CD14-positive monocyte (primary cell): ENCODE measurements at regions not wholly inside any gene's neighbourhood (a gene's known extent, or its start where the extent isn't known, plus 50 kb on each side); places are given as distances from the start of the nearest gene placed in this dataset.

Experiments
- DNase-seq, 3 donors: peaks; one replicate each; pipeline ENCODE4 v3.0.0-alpha.2; 2011 to 2022
- H2AFZ ChIP-seq: 2 replicates; pipeline ENCODE4 v1.6.0; 2012; ENCODE audit warnings: mild to moderate bottlenecking, low read depth, low read length, inconsistent platforms; ENCODE audit not compliant: insufficient read depth, poor library complexity, severe bottlenecking
- H3K27ac ChIP-seq, 2 donors: 1 replicate in 1 of 2; 2 replicates in 1 of 2; pipeline ENCODE4 v1.5.1; 2012 to 2013; ENCODE audit warnings: low read length in 2 of 2, control low read depth in 1 of 2, inconsistent platforms in 1 of 2, low read depth in 1 of 2, mild to moderate bottlenecking in 1 of 2
- H3K27me3 ChIP-seq, 2 donors: one replicate each; pipeline versions ENCODE4 v1.6.0 to v1.6.1; 2011 to 2013; ENCODE audit warnings: low read length in 2 of 2; ENCODE audit not compliant: control insufficient read depth in 2 of 2, insufficient read depth in 2 of 2
- H3K36me3 ChIP-seq, 2 donors: replicated peaks in 1 of 2; 1 replicate in 1 of 2; 2 replicates in 1 of 2; pipeline versions ENCODE4 v1.5.1 to v1.6.1; 2012 to 2013; ENCODE audit warnings: low read length in 2 of 2, control low read depth in 1 of 2, inconsistent platforms in 1 of 2, mild to moderate bottlenecking in 1 of 2; ENCODE audit not compliant: insufficient read depth in 2 of 2, control insufficient read depth in 1 of 2
- H3K4me1 ChIP-seq, 2 donors: 1 replicate in 1 of 2; 2 replicates in 1 of 2; pipeline versions ENCODE4 v1.5.1 to v1.6.1; 2012 to 2013; ENCODE audit warnings: low read length in 2 of 2, control low read depth in 1 of 2, inconsistent platforms in 1 of 2, mild to moderate bottlenecking in 1 of 2, moderate library complexity in 1 of 2; ENCODE audit not compliant: insufficient read depth in 2 of 2, control insufficient read depth in 1 of 2
- H3K4me2 ChIP-seq: replicated peaks from 2 replicates; pipeline ENCODE3; 2012; ENCODE audit warnings: low read length, moderate library complexity, mild to moderate bottlenecking; ENCODE audit not compliant: poor library complexity, severe bottlenecking; ENCODE audit errors: extremely low read depth
- H3K4me3 ChIP-seq, 3 experiments: fragments of 200-600 bp in 1 of 3; sonication (generic) in 1 of 3; replicated peaks in 1 of 3; 1 replicate in 2 of 3; 2 replicates in 1 of 3; pipeline ENCODE4 v1.5.1; 2011 to 2013; ENCODE audit warnings: low read length in 3 of 3, mild to moderate bottlenecking in 3 of 3, control low read depth in 2 of 3, low read depth in 2 of 3, inconsistent platforms in 1 of 3, moderate library complexity in 1 of 3
- H3K79me2 ChIP-seq: 2 replicates; pipeline ENCODE4 v1.6.0; 2012; ENCODE audit warnings: mild to moderate bottlenecking, control low read depth, inconsistent platforms, low read length, moderate library complexity; ENCODE audit not compliant: insufficient read depth
- H3K9ac ChIP-seq: 2 replicates; pipeline ENCODE4 v1.6.0; 2017; ENCODE audit warnings: low read length, mild to moderate bottlenecking; ENCODE audit not compliant: insufficient read depth, poor library complexity, severe bottlenecking
- H3K9me3 ChIP-seq, 2 donors: replicated peaks in 1 of 2; 1 replicate in 1 of 2; 2 replicates in 1 of 2; pipeline versions ENCODE4 v1.5.1 to v1.6.1; 2012 to 2013; ENCODE audit warnings: low read length in 2 of 2, control low read depth in 1 of 2; ENCODE audit not compliant: control insufficient read depth in 1 of 2, insufficient read depth in 1 of 2
- H4K20me1 ChIP-seq: 2 replicates; pipeline ENCODE4 v1.6.0; 2012; ENCODE audit warnings: mild to moderate bottlenecking, low read length, control low read depth, moderate library complexity; ENCODE audit not compliant: insufficient read depth
- H3K27ac Mint-ChIP-seq, 7 donors: one replicate each; pipeline ENCODE4 v1.8.0; 2020; ENCODE audit warnings: mild to moderate bottlenecking in 7 of 7, mixed read lengths in 7 of 7, moderate library complexity in 6 of 7, inconsistent platforms in 2 of 7
- H3K27me3 Mint-ChIP-seq, 3 donors: one replicate each; pipeline ENCODE4 v1.8.0; 2021 to 2022; ENCODE audit warnings: low read depth in 3 of 3, mild to moderate bottlenecking in 3 of 3, mixed read lengths in 3 of 3, moderate library complexity in 3 of 3, inconsistent platforms in 1 of 3
- H3K36me3 Mint-ChIP-seq, 2 donors: one replicate each; pipeline ENCODE4 v1.8.0; 2020; ENCODE audit warnings: mixed read lengths in 2 of 2, inconsistent platforms in 1 of 2, mild to moderate bottlenecking in 1 of 2
- H3K4me1 Mint-ChIP-seq: one replicate; pipeline ENCODE4 v1.8.0; 2020; ENCODE audit warnings: mild to moderate bottlenecking, mixed read lengths
- H3K4me3 Mint-ChIP-seq, 2 donors: one replicate each; pipeline ENCODE4 v1.8.0; 2020; ENCODE audit warnings: mild to moderate bottlenecking in 2 of 2, mixed read lengths in 2 of 2, moderate library complexity in 1 of 2
- H3K9me3 Mint-ChIP-seq, 7 donors: one replicate each; pipeline ENCODE4 v1.8.0; 2020 to 2022; ENCODE audit warnings: mixed read lengths in 7 of 7, mild to moderate bottlenecking in 6 of 7, moderate library complexity in 6 of 7, inconsistent platforms in 2 of 7
- CTCF ChIP-seq: fragments of 200-600 bp; IDR thresholded peaks from one replicate; pipeline ENCODE4 v1.8.0; 2022; ENCODE audit warnings: antibody characterized with exemption, mild to moderate bottlenecking
- WGBS: methylation state at CpG from one replicate; pipeline ENCODE4 v1.1.5; 2013; ENCODE audit warnings: missing lambda C conversion rate; ENCODE audit not compliant: insufficient coverage; 5-methylcytosine and 5-hydroxymethylcytosine counted together
- intact Hi-C, 2 donors: fragments of 100-400 bp; cut with micrococcal nuclease; formaldehyde crosslinking; loops; one replicate each; pipeline versions ENCODE4 v1.15.0 to v1.15.1; 2023

- Mint-ChIP-seq H3K27me3 (peaks cover 0 to 5% (median 1%) of the 10 kb centered on the region in 3 donors), H3K9me3 (no peaks in the 10 kb centered on the region), H3K27ac (no peak overlapping the region), H3K36me3 (no peaks in the 10 kb centered on the region), H3K4me1 (peaks cover 17% of the 10 kb centered on the region), H3K4me3 (no peak overlapping the region)
- no peak overlapping the region for H3K27ac ChIP-seq
- peaks cover 18 to 20% of the 10 kb centered on the region in 2 donors for H3K4me1 ChIP-seq
- no peak overlapping the region for H3K9ac ChIP-seq
- H3K27me3 ChIP-seq, result no peaks in the 10 kb centered on the region
- no peaks in the 10 kb centered on the region for H3K36me3 ChIP-seq
- no peak for TF ChIP-seq CTCF
- H3K4me2 ChIP-seq, result no peak overlapping the region
- no peaks in the 10 kb centered on the region for H3K9me3 ChIP-seq
- intact Hi-C loops, result loop anchor here (5.0 to 10.0 kb wide), 2 partner anchors 39 to 62 kb away; no protein-coding TSS in a partner anchor
- no peak overlapping the region for H2AFZ ChIP-seq
- no peaks in the 10 kb centered on the region for H3K79me2 ChIP-seq
- H3K4me3 ChIP-seq, result no peak overlapping the region
- no CpG with 5 or more reads among the region's 1 CpG for WGBS
- no peak for DNase-seq
- no peaks in the 10 kb centered on the region for H4K20me1 ChIP-seq
These were observed 104.7 kb upstream of the NABP1 start for GRCh38 chr2:191573216-191573615.

- intact Hi-C loops, result loop anchor here (5.0 to 10.0 kb wide), 2 partner anchors 38 to 61 kb away; no protein-coding TSS in a partner anchor
- peaks cover 17% of the 10 kb centered on the region for H3K4me1 Mint-ChIP-seq
These were observed 103.7 kb upstream of the NABP1 start for GRCh38 chr2:191574232-191574631.

More at GRCh38 chr2:191574232-191574631, 103.7 kb upstream of the NABP1 start:
- no peak overlapping the region for H3K4me3 ChIP-seq
- H3K9me3 ChIP-seq, result no peaks in the 10 kb centered on the region
- TF ChIP-seq CTCF, result no peak
- H2AFZ ChIP-seq, result no peak overlapping the region
- DNase-seq, result no peak
- Mint-ChIP-seq H3K27me3 (peaks cover 0 to 5% (median 1%) of the 10 kb centered on the region in 3 donors), H3K27ac (no peak overlapping the region), H3K36me3 (no peaks in the 10 kb centered on the region), H3K4me3 (no peak overlapping the region), H3K9me3 (no peaks in the 10 kb centered on the region)
- H3K79me2 ChIP-seq, result no peaks in the 10 kb centered on the region
- WGBS, result no CpG with 5 or more reads among the region's 2 CpGs
- H3K27me3 ChIP-seq, result no peaks in the 10 kb centered on the region
- H3K4me1 ChIP-seq, result peaks cover 18 to 20% of the 10 kb centered on the region in 2 donors
- no peaks in the 10 kb centered on the region for H3K36me3 ChIP-seq
- H3K27ac ChIP-seq, result no peak overlapping the region
- H4K20me1 ChIP-seq, result no peaks in the 10 kb centered on the region
- H3K4me2 ChIP-seq, result no peak overlapping the region
- H3K9ac ChIP-seq, result no peak overlapping the region
